Upper lobe of left lung (tissue), 4 donors: ENCODE measurements at regions not wholly inside any gene's neighbourhood (a gene's known extent, or its start where the extent isn't known, plus 50 kb on each side); places are given as distances from the start of the nearest gene placed in this dataset.

Source experiments
- EP300 ChIP-seq, 4 donors: sonication (generic); formaldehyde crosslinking; IDR thresholded peaks; one replicate each; pipeline ENCODE4 v1.5.1; 2017; ENCODE audit warnings: antibody characterized with exemption in 4 of 4, control low read depth in 2 of 4
- TF ChIP-seq, protein P1 (sequence below), 6 experiments: fragments of 450-650 bp in 4 of 6; fragments of 200-600 bp in 2 of 6; sonication (generic) in 2 of 6; IDR thresholded peaks; one replicate each; pipeline ENCODE4 v1.5.1; 2016 to 2019; ENCODE audit warnings: antibody characterized with exemption in 6 of 6

DNA sequence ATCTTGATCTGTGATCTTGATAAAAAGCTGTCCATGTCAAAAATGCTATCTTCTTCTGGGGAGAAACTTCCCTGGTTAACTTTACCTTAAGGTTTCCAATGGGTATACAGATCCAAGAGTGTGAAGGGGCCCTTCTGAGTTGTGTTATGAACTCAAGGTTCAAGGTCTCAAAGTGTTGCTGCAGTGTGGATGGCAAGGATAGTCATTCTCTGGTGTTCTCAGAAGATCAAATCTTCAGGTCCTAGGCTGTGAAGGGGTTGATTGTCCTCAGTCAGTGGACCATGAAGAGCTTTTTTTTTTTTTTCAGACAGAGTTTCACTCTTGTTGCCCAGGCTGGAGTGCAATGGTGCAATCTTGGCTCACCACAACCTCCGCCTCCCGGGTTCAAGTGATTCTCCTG, 114.4 kb downstream of the SPTSSA start:
- TF ChIP-seq EP300 (IDR thresholded peaks at IDR 0.05), result no peak
- TF ChIP-seq, protein P1, sequence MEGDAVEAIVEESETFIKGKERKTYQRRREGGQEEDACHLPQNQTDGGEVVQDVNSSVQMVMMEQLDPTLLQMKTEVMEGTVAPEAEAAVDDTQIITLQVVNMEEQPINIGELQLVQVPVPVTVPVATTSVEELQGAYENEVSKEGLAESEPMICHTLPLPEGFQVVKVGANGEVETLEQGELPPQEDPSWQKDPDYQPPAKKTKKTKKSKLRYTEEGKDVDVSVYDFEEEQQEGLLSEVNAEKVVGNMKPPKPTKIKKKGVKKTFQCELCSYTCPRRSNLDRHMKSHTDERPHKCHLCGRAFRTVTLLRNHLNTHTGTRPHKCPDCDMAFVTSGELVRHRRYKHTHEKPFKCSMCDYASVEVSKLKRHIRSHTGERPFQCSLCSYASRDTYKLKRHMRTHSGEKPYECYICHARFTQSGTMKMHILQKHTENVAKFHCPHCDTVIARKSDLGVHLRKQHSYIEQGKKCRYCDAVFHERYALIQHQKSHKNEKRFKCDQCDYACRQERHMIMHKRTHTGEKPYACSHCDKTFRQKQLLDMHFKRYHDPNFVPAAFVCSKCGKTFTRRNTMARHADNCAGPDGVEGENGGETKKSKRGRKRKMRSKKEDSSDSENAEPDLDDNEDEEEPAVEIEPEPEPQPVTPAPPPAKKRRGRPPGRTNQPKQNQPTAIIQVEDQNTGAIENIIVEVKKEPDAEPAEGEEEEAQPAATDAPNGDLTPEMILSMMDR (IDR thresholded peaks at IDR 0.05), result no peak
